Adrenal gland (tissue), 9 donors: ENCODE measurements at regions not wholly inside any gene's neighbourhood (a gene's known extent, or its start where the extent isn't known, plus 50 kb on each side); places are given as distances from the start of the nearest gene placed in this dataset.
"Not testable (repeated sequence)": the region's sequence is repeated elsewhere in the genome, so short reads cannot be mapped to it uniquely, and the experiment has no call there.

ENCODE experiments used
- DNase-seq, 7 donors: peaks; one replicate each; pipeline ENCODE4 v3.0.0-alpha.2; 2019 to 2020
- H3K27ac ChIP-seq, 5 donors: fragments of 200-600 bp; sonication (generic) in 4 of 5; 1 replicate in 3 of 5; 2 replicates in 2 of 5; pipeline versions ENCODE4 v1.5.1 to v1.8.0; 2016 to 2020; ENCODE audit warnings: mild to moderate bottlenecking in 1 of 5
- H3K27me3 ChIP-seq: fragments of 200-600 bp; 2 replicates; pipeline ENCODE4 v1.8.0; 2021
- H3K36me3 ChIP-seq, 2 donors: fragments of 200-600 bp; replicated peaks in 1 of 2; 1 replicate in 1 of 2; 2 replicates in 1 of 2; pipeline versions ENCODE4 v1.5.1 to v1.8.0; 2018 to 2022
- H3K4me1 ChIP-seq, 2 donors: fragments of 200-600 bp; replicated peaks in 1 of 2; 1 replicate in 1 of 2; 2 replicates in 1 of 2; pipeline versions ENCODE4 v1.5.1 to v1.8.0; 2018 to 2021
- H3K4me3 ChIP-seq, 4 donors: fragments of 200-600 bp; sonication (generic) in 3 of 4; one replicate each; pipeline ENCODE4 v1.5.1; 2016 to 2018
- H3K9me3 ChIP-seq, 3 donors: fragments of 200-600 bp; sonication (generic) in 1 of 3; replicated peaks in 1 of 3; 1 replicate in 2 of 3; 2 replicates in 1 of 3; pipeline versions ENCODE4 v1.5.1 to v1.8.0; 2016 to 2021
- CTCF ChIP-seq, 6 experiments: fragments of 450-650 bp in 4 of 6; fragments of 200-600 bp in 2 of 6; sonication (generic) in 1 of 6; IDR thresholded peaks; 1 replicate in 5 of 6; 2 replicates in 1 of 6; pipeline versions ENCODE4 v1.5.1 to v1.8.0; 2016 to 2021; ENCODE audit warnings: antibody characterized with exemption in 6 of 6, mild to moderate bottlenecking in 2 of 6, moderate library complexity in 1 of 6
- POLR2A ChIP-seq, 2 donors: fragments of 450-650 bp; IDR thresholded peaks; one replicate each; pipeline ENCODE4 v1.6.1; 2017; ENCODE audit warnings: antibody characterized with exemption in 2 of 2, mild to moderate bottlenecking in 2 of 2, moderate library complexity in 1 of 2
- WGBS, 4 donors: extraction: QIAGEN DNeasy Blood & Tissue Kit in 2 of 4; methylation state at CpG; one replicate each; pipeline versions ENCODE4 v1.1.5 to v1.1.7; 2013 to 2017; 5-methylcytosine and 5-hydroxymethylcytosine counted together
- intact Hi-C, 2 donors: fragments of 100-400 bp; cut with DNase I; formaldehyde crosslinking; loops; one replicate each; pipeline versions ENCODE4 v1.14.1 to v1.15.0; 2022 to 2023
- donor health status: healthy with polysubstance abuse.
- donor health status: Bipolar disorder and iron deficiency.
- donor health status: DM: yes; HTN: yes; CAD: no.
- donor health status: DM: no; HTN: no; CAD: no.
- donor health status: DM: no; HTN: no; CAD: no.

- no peaks in the 10 kb centered on the region for H3K27me3 ChIP-seq
- WGBS, 4 donors: 73 to 84% (median 82%) methylated on average over 4 of the region's 4 CpGs
Observed at GRCh38 chr10:36007369-36007768, 365.3 kb upstream of the FZD8 start.

DNA sequence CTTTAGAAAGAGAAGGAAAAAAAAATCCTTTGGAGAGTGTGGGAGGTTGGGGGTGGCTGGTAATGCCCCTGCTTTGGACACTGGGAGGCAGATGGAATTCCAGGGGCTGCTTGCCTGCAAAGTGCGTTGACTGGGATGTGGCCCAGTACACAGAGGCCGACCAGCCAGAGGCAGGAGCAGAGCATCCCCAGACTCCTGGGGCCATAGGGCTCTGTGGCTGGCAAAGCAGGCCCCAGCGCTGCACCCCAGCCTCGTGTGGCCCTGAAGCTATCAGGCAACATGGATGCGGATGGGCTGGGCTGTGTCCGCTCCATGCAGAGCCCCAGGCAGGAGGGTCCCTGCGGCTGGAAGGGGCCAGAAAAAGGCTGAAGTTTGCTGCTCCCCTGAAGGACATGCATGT, 361.6 kb upstream of the FZD8 start:
- Histone ChIP-seq H3K4me3 (no peak overlapping the region), H3K27ac (no peak overlapping the region), H3K36me3 (no peaks in the 10 kb centered on the region), H3K27me3 (no peaks in the 10 kb centered on the region), H3K4me1 (no peaks in the 10 kb centered on the region), H3K9me3 (no peaks in the 10 kb centered on the region)
- WGBS, 4 donors: 71 to 88% (median 81%) methylated on average over 5 to 7 of the region's 7 CpGs
- TF ChIP-seq POLR2A (IDR thresholded peaks at IDR 0.05): no peak
- TF ChIP-seq CTCF (IDR thresholded peaks at IDR 0.05): no peak
- intact Hi-C loops: no loop called here
- DNase-seq: no peak

More at GRCh38 chr10:36007369-36007768, 365.3 kb upstream of the FZD8 start:
- H3K4me1 ChIP-seq: no peaks in the 10 kb centered on the region
- no peak for TF ChIP-seq CTCF (IDR thresholded peaks at IDR 0.05)
- no peak for TF ChIP-seq POLR2A (IDR thresholded peaks at IDR 0.05)
- H3K36me3 ChIP-seq: no peaks in the 10 kb centered on the region
- no peak overlapping the region for H3K27ac ChIP-seq
- H3K9me3 ChIP-seq: no peaks in the 10 kb centered on the region
- intact Hi-C loops: no loop called here
- no peak overlapping the region for H3K4me3 ChIP-seq
- DNase-seq: no peak

- no peaks in the 10 kb centered on the region for H3K36me3 ChIP-seq
- no peak overlapping the region for H3K4me3 ChIP-seq
- no peak for TF ChIP-seq POLR2A (IDR thresholded peaks at IDR 0.05)
- TF ChIP-seq CTCF (IDR thresholded peaks at IDR 0.05): no peak
- intact Hi-C loops: no loop called here
- no peaks in the 10 kb centered on the region for H3K4me1 ChIP-seq
- no peak overlapping the region for H3K27ac ChIP-seq
- H3K9me3 ChIP-seq: no peaks in the 10 kb centered on the region
- 65 to 72% (median 70%) methylated on average over 11 to 12 of the region's 12 CpGs for WGBS, 4 donors
- H3K27me3 ChIP-seq: no peaks in the 10 kb centered on the region
- DNase-seq: no peak
Observed at GRCh38 chr10:36003031-36003600, 361.0 kb upstream of the FZD8 start.

DNA sequence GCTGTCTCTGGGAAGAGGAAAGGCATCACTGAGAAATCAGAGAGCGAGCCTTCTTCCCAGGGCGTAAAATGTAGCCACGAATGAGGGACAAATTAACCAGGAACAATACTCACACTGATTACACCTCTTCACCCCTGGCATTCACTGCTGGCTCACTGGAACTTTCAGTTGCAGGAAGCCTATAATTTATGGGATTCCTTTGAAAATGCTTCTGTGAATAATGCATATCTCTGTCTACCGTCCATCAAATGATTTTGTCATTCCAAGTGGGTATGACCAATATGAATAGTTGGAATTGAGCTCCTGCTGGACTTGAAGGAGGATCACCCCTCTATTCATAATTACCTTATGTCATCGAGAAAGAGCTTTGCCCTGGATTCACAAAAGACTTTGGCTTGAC, 360.3 kb upstream of the FZD8 start:
- no peaks in the 10 kb centered on the region for H3K9me3 ChIP-seq
- H3K27ac ChIP-seq: no peak overlapping the region
- TF ChIP-seq CTCF (IDR thresholded peaks at IDR 0.05) (no peak), POLR2A (IDR thresholded peaks at IDR 0.05) (no peak)
- no peak overlapping the region for H3K4me3 ChIP-seq
- intact Hi-C loops: no loop called here
- H3K4me1 ChIP-seq: no peaks in the 10 kb centered on the region
- DNase-seq: no peak
- 79 to 83% (median 80%) methylated on average over 5 of the region's 5 CpGs for WGBS, 4 donors
- no peaks in the 10 kb centered on the region for H3K36me3 ChIP-seq
- H3K27me3 ChIP-seq: no peaks in the 10 kb centered on the region

GRCh38 chr10:36000754-36001153, 358.7 kb upstream of the FZD8 start:
- H3K4me1 ChIP-seq, H3K27ac ChIP-seq, H3K4me3 ChIP-seq, H3K9me3 ChIP-seq, DNase-seq, H3K27me3 ChIP-seq, H3K36me3 ChIP-seq, intact Hi-C loops: not testable (repeated sequence)
- WGBS, 4 donors: 85 to 100% (median 92%) methylated on average over 1 of the region's 1 CpG
